22Rv1 (cell line): ENCODE measurements at regions not wholly inside any gene's neighbourhood (a gene's known extent, or its start where the extent isn't known, plus 50 kb on each side); places are given as distances from the start of the nearest gene placed in this dataset.

Experiments used
- CTCF ChIP-seq: fragments of 450-650 bp; IDR thresholded peaks from 2 replicates; pipeline ENCODE4 v1.5.1; 2017; ENCODE audit warnings: mild to moderate bottlenecking
- ZFX ChIP-seq: fragments of 450-650 bp; IDR thresholded peaks from 2 replicates; pipeline ENCODE4 v1.6.1; 2017; ENCODE audit warnings: antibody characterized with exemption, borderline replicate concordance

- TF ChIP-seq ZFX (no peak), CTCF (no peak)
These were observed 159.2 kb downstream of the ZDHHC21 start for GRCh38 chr9:14533867-14534640.
